ENCODE measurements at regions not wholly inside any gene's neighbourhood (a gene's known extent, or its start where the extent isn't known, plus 50 kb on each side); places are given as distances from the start of the nearest gene placed in this dataset.

DNA sequence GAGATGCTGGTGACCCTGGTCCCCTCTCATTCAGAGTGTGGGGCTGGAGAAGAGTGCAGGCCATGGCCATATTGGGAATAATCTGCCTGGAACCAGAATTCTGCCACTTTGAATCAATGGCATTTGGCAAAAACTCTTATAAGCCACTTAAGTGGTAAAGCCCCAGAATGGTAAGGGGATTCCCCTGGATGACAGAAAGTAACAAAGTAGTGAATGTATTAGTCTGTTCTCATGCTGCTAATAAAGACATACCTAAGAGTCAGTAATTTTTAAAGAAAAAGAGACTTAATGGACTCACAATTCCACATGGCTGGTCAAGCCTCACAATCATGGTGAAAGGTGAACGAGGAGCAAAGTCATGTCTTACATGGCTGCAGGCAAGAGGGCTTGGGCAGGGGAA, 248.6 kb downstream of the SH2D4B start:
- TF ChIP-seq, protein P1, sequence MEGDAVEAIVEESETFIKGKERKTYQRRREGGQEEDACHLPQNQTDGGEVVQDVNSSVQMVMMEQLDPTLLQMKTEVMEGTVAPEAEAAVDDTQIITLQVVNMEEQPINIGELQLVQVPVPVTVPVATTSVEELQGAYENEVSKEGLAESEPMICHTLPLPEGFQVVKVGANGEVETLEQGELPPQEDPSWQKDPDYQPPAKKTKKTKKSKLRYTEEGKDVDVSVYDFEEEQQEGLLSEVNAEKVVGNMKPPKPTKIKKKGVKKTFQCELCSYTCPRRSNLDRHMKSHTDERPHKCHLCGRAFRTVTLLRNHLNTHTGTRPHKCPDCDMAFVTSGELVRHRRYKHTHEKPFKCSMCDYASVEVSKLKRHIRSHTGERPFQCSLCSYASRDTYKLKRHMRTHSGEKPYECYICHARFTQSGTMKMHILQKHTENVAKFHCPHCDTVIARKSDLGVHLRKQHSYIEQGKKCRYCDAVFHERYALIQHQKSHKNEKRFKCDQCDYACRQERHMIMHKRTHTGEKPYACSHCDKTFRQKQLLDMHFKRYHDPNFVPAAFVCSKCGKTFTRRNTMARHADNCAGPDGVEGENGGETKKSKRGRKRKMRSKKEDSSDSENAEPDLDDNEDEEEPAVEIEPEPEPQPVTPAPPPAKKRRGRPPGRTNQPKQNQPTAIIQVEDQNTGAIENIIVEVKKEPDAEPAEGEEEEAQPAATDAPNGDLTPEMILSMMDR (IDR thresholded peaks at IDR 0.05), result no peak
- TF ChIP-seq POLR2A (IDR thresholded peaks at IDR 0.05) (no peak), POLR2AphosphoS5 (IDR thresholded peaks at IDR 0.05; ENCODE audit: insufficient read depth in 1 of 2, low read depth in 1 of 2) (no peak)
- Histone ChIP-seq H3K27ac (no peak overlapping the region), H3K36me3 (no peaks in the 10 kb centered on the region), H3K4me1 (no peaks in the 10 kb centered on the region), H3K9me3 (no peaks in the 10 kb centered on the region), H3K27me3 (no peaks in the 10 kb centered on the region), H3K4me3 (no peak overlapping the region)
- intact Hi-C loops (cut with DNase I), result no loop called here
- DNase-seq (ENCODE audit: extremely low spot score in 2 of 2), result no peak

DNA sequence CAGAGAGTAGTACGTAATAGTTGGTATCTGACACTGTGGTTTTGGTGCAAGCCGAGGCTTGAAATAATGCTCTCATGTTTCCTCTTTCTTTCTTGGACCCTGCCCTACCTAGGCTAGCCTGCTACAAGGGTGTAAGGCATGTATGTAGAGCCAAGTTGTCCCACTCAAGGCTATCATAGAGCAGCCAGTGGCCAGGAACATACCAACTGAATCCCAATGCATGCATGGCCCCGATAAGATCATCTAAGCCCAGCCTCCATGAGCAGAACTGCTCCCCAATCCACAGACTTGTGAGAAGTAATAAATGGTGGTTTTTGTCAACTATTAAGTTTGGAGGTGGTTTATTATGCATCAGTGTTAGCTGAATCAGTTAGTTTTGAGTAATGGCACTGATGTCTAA, 250.2 kb downstream of the SH2D4B start:
- TF ChIP-seq POLR2AphosphoS5 (IDR thresholded peaks at IDR 0.05; ENCODE audit: insufficient read depth in 1 of 2, low read depth in 1 of 2) (no peak), POLR2A (IDR thresholded peaks at IDR 0.05) (no peak)
- TF ChIP-seq, protein P1 (IDR thresholded peaks at IDR 0.05), result no peak
- no peaks in the 10 kb centered on the region for H3K4me1 ChIP-seq
- no peak overlapping the region for H3K27ac ChIP-seq
- intact Hi-C loops (cut with DNase I), result no loop called here
- H3K4me3 ChIP-seq, result no peak overlapping the region
- H3K9me3 ChIP-seq, result no peaks in the 10 kb centered on the region
- DNase-seq (ENCODE audit: extremely low spot score in 2 of 2), result no peak
- H3K36me3 ChIP-seq, result no peaks in the 10 kb centered on the region
- H3K27me3 ChIP-seq, result no peaks in the 10 kb centered on the region

DNA sequence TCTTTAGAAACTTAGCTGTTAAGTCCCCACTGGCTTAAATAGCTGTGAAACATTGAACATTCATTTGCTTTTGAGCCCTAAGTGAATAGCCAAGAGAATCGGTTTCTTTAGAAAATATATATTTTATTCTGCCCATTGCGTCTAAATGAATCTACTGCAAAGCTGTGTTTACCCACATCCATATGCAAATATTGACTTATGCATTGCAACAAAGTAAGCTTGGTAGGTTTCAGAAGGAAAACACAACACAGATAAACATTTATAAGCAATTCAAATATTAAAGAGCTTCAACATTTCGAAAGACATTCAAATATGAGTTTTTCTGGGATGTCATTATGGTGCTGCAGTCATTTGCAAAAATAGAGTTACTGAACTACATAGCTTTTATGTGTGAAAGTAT, 257.3 kb downstream of the SH2D4B start:
- TF ChIP-seq, protein P1 (IDR thresholded peaks at IDR 0.05), result no peak
- TF ChIP-seq POLR2AphosphoS5 (IDR thresholded peaks at IDR 0.05; ENCODE audit: insufficient read depth in 1 of 2, low read depth in 1 of 2) (no peak), POLR2A (IDR thresholded peaks at IDR 0.05) (no peak)
- Histone ChIP-seq H3K36me3 (no peaks in the 10 kb centered on the region), H3K27me3 (no peaks in the 10 kb centered on the region), H3K4me3 (no peak overlapping the region), H3K4me1 (no peaks in the 10 kb centered on the region), H3K27ac (no peak overlapping the region), H3K9me3 (no peaks in the 10 kb centered on the region)
- no peak for DNase-seq (ENCODE audit: extremely low spot score in 2 of 2)
- intact Hi-C loops (cut with DNase I), result no loop called here

DNA sequence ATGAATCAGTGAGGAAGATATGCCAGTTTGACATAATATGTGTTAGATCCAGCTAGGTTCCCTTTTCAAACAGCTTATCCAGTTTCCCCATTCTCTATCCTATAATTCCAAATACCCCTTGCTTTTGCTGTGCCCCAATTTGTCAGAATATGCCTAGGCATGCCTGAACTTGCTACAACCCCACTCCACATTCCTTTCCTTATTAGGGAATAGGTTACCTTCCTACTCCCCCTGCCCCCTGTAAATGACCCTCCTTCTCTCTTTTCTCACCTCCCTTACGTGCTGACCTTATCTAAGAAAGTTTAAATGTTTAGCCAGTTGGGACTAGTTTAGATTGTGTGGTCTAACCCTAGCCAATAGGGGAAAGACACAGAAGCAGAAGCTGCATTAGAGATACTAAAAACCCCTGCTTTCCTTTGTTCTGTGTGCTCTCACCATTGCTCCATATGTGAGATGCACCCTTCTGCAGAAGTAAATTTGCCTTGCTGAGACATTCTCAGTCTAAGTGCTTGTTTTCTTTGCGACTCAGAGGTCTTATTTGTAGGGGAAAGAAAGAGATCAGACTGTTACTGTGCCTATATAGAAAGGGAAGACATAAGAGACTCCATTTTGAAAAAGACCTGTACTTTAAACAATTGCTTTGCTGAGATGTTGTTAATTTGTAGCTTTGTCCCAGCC, 267.8 kb downstream of the SH2D4B start:
- no peak for DNase-seq (ENCODE audit: extremely low spot score in 2 of 2)
- Histone ChIP-seq H3K4me3 (no peak overlapping the region), H3K9me3 (no peaks in the 10 kb centered on the region), H3K27me3 (no peaks in the 10 kb centered on the region), H3K27ac (no peak overlapping the region), H3K36me3 (no peaks in the 10 kb centered on the region), H3K4me1 (no peaks in the 10 kb centered on the region)
- intact Hi-C loops (cut with DNase I), result no loop called here
- no peak for TF ChIP-seq POLR2AphosphoS5 (IDR thresholded peaks at IDR 0.05; ENCODE audit: insufficient read depth in 1 of 2, low read depth in 1 of 2)
- TF ChIP-seq, protein P1 (IDR thresholded peaks at IDR 0.05), result no peak
- TF ChIP-seq POLR2A (IDR thresholded peaks at IDR 0.05), result no peak

DNA sequence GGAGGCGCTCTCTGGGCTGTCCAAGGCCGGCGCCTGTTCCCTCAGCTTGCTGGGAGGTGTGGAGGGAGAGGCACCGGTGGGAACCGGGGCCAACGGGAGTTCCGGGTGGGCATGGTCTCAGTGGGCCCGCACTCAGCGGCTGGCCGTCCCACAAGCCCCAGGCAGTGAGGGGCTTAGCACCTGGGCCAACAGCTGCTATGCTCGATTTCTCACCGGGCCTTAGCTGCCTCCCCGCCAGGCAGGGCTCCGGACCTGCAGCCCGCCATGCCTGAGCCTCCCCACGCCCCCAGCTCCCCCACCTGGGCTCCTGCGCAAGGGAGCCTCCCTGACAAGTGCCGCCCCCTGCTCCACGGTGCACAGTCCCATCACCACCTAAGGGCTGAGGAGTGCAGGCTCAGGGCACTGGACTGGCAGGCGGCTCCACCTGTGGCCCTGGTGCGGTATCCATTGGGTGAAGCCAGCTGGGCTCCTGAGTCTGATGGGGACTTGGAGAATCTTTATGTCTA, 276.5 kb downstream of the SH2D4B start:
- no peak overlapping the region for H3K4me3 ChIP-seq
- no peaks in the 10 kb centered on the region for H3K36me3 ChIP-seq
- H3K27me3 ChIP-seq, result no peaks in the 10 kb centered on the region
- no peak overlapping the region for H3K27ac ChIP-seq
- no peak for DNase-seq (ENCODE audit: extremely low spot score in 2 of 2)
- H3K9me3 ChIP-seq, result no peaks in the 10 kb centered on the region
- intact Hi-C loops (cut with DNase I), result no loop called here
- H3K4me1 ChIP-seq, result no peaks in the 10 kb centered on the region
- TF ChIP-seq POLR2A (IDR thresholded peaks at IDR 0.05), result no peak
- TF ChIP-seq, protein P1 (IDR thresholded peaks at IDR 0.05), result no peak
